ENCODE measurements at regions not wholly inside any gene's neighbourhood (a gene's known extent, or its start where the extent isn't known, plus 50 kb on each side); places are given as distances from the start of the nearest gene placed in this dataset.

DNA sequence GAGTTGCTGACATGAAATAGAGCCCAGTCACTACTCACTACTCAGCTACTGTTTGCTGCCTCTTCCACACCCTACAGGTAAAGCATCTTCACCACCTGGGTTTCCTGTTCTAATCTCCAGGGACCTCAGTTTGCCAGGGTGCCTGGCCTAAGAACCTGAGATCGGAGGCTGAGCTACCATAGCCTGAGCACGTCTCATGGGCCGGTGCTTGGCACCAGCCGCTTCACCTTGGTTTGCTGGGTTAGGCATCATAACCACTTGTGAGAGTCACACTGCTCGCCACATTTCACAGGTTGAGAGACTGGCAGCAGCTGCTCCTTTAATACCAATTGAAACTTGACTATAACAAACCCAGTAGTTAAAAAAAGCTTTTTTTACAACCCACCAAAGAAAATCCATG, 75.1 kb downstream of the EMX2 start:
- Histone ChIP-seq H2BK12ac (ENCODE audit: low read depth, low read length) (no peak overlapping the region), H4K8ac (ENCODE audit: extremely low read depth, insufficient read depth, low read length) (no peak overlapping the region), H3K18ac (ENCODE audit: extremely low read depth, low read length) (no peak overlapping the region), H3K9me3 (ENCODE audit: insufficient read depth in 2 of 2, low read depth in 1 of 2, low read length in 1 of 2) (no peaks in the 10 kb centered on the region), H3K79me1 (ENCODE audit: low read depth, low read length) (no peaks in the 10 kb centered on the region), H2BK120ac (replicated peaks; ENCODE audit: low read depth, low read length) (no peak overlapping the region), H3K9ac (replicated peaks in 1 of 4; ENCODE audit: extremely low read depth in 1 of 4, low read depth in 3 of 4, low read length in 3 of 4) (no peak overlapping the region), H4K20me1 (replicated peaks in 1 of 2; ENCODE audit: control insufficient read depth in 1 of 2, insufficient read depth in 2 of 2, low read length in 2 of 2) (no peaks in the 10 kb centered on the region), H3K4me1 (replicated peaks in 1 of 4; ENCODE audit: control insufficient read depth in 3 of 4, insufficient read depth in 4 of 4, low read length in 3 of 4) (no peaks in the 10 kb centered on the region), H4K91ac (replicated peaks; ENCODE audit: insufficient read length, low read length) (no peak overlapping the region), H3K4me2 (ENCODE audit: insufficient read depth in 1 of 2, low read depth in 2 of 2, low read length in 2 of 2) (no peak overlapping the region), H2AK5ac (ENCODE audit: low read depth, low read length) (no peak overlapping the region), H2AFZ (ENCODE audit: low read length) (no peak overlapping the region), H3K36me3 (ENCODE audit: control insufficient read depth in 2 of 4, insufficient read depth in 4 of 4, low read length in 3 of 4) (no peaks in the 10 kb centered on the region), H4K5ac (ENCODE audit: insufficient read length, low read depth, low read length) (no peak overlapping the region), H3K27ac (ENCODE audit: low read depth, low read length) (no peak overlapping the region), H3K14ac (ENCODE audit: insufficient read length) (no peak overlapping the region), H3K56ac (replicated peaks; ENCODE audit: insufficient read length, low read depth, low read length) (no peak overlapping the region), H3K4ac (replicated peaks; ENCODE audit: insufficient read length, low read depth, low read length) (no peak overlapping the region), H3K4me3 (ENCODE audit: extremely low read depth in 1 of 4, insufficient read depth in 2 of 4, low read depth in 3 of 4, low read length in 4 of 4) (no peak overlapping the region), H2BK5ac (ENCODE audit: low read depth, low read length) (no peak overlapping the region), H2BK20ac (ENCODE audit: low read length) (no peak overlapping the region), H3K23ac (ENCODE audit: insufficient read length) (no peak overlapping the region), H3K23me2 (ENCODE audit: low read depth, low read length) (no peaks in the 10 kb centered on the region), H3K27me3 (replicated peaks in 1 of 4; ENCODE audit: control insufficient read depth in 3 of 4, extremely low read depth in 1 of 4, insufficient read depth in 3 of 4, low read length in 3 of 4) (no peaks in the 10 kb centered on the region; a peak in 1 of 7 replicates), H3K79me2 (ENCODE audit: control insufficient read depth in 1 of 2, insufficient read depth in 2 of 2, low read length in 2 of 2) (no peaks in the 10 kb centered on the region), H2BK15ac (ENCODE audit: low read length) (no peak overlapping the region)
- DNase-seq (ENCODE audit: low read depth in 1 of 2, low spot score in 2 of 2), result no peak
- WGBS, 2 experiments (ENCODE audit: extremely low coverage in 1 of 2, insufficient coverage in 1 of 2, insufficient read length in 1 of 2, insufficient replicate concordance in 2 of 2, low coverage in 1 of 2, low lambda C conversion rate in 2 of 2, missing lambda C conversion rate in 1 of 2), result 93% methylated on average over 5 of the region's 5 CpGs; no CpG with 5 or more reads in 1 of the 2 experiments
- FAIRE-seq, result no peak
- ChIA-PET POLR2A (ENCODE audit: partially characterized antibody) (no interaction called here), CTCF (ENCODE audit: partially characterized antibody) (no interaction called here)
- TF ChIP-seq ASH2L (IDR thresholded peaks at IDR 0.05; ENCODE audit: low read length) (no peak), TCF12 (IDR thresholded peaks at IDR 0.05; ENCODE audit: low read depth, low read length) (no peak), MAFK (IDR thresholded peaks at IDR 0.05; ENCODE audit: low read depth, low read length) (no peak), TAF7 (optimal IDR thresholded peaks at IDR 0.05; ENCODE audit: borderline replicate concordance, low read depth, low read length) (no peak), NANOG (IDR thresholded peaks at IDR 0.05; ENCODE audit: insufficient read depth, low read depth, low read length, poor library complexity, severe bottlenecking) (no peak), CHD2 (IDR thresholded peaks at IDR 0.05; ENCODE audit: low read length) (no peak), SP2 (IDR thresholded peaks at IDR 0.05; ENCODE audit: low read length) (no peak), TEAD4 (IDR thresholded peaks at IDR 0.05; ENCODE audit: low read depth, low read length) (no peak), RAD21 (IDR thresholded peaks at IDR 0.05 in 1 of 2, conservative IDR thresholded peaks at IDR 0.05 in 1 of 2; ENCODE audit: low read depth in 2 of 2, low read length in 2 of 2) (no peak), CHD1 (IDR thresholded peaks at IDR 0.05; ENCODE audit: low read depth, low read length) (no peak), NRF1 (IDR thresholded peaks at IDR 0.05; ENCODE audit: low read depth, low read length) (no peak), EGR1 (IDR thresholded peaks at IDR 0.05; ENCODE audit: borderline replicate concordance, low read depth, low read length) (no peak), POLR2A (IDR thresholded peaks at IDR 0.05; ENCODE audit: control extremely low read depth in 1 of 2, low read depth in 2 of 2, low read length in 2 of 2) (no peak), SP4 (IDR thresholded peaks at IDR 0.05; ENCODE audit: low read length) (no peak), SIN3A (conservative IDR thresholded peaks at IDR 0.05 in 1 of 2, IDR thresholded peaks at IDR 0.05 in 1 of 2; ENCODE audit: low read depth in 1 of 2, low read length in 2 of 2) (no peak), TAF1 (IDR thresholded peaks at IDR 0.05; ENCODE audit: low read depth, low read length) (no peak)

Data from H1 (cell line).